NT2/D1 (cell line): ENCODE measurements at regions not wholly inside any gene's neighbourhood (a gene's known extent, or its start where the extent isn't known, plus 50 kb on each side); places are given as distances from the start of the nearest gene placed in this dataset.

Experiments used
- DNase-seq: peaks from one replicate; pipeline ENCODE4 v3.0.0-alpha.2; 2011; ENCODE audit warnings: low read depth, low spot score
- H3K27me3 ChIP-seq: 2 replicates; pipeline ENCODE4 v1.6.0; 2011; ENCODE audit warnings: mild to moderate bottlenecking; ENCODE audit not compliant: insufficient read length, insufficient read depth
- H3K36me3 ChIP-seq: 2 replicates; pipeline ENCODE4 v1.6.1; 2011; ENCODE audit warnings: mild to moderate bottlenecking, low read length, mixed read lengths; ENCODE audit not compliant: insufficient read depth, insufficient read length
- H3K4me1 ChIP-seq: 2 replicates; pipeline ENCODE4 v1.5.1; 2011; ENCODE audit not compliant: insufficient read depth, insufficient read length
- H3K4me3 ChIP-seq: 2 replicates; pipeline ENCODE4 v1.5.1; 2011; ENCODE audit warnings: low read depth; ENCODE audit not compliant: insufficient read length
- H3K9ac ChIP-seq: 2 replicates; pipeline ENCODE4 v1.6.0; 2011; ENCODE audit warnings: low read depth; ENCODE audit not compliant: insufficient read length
- H3K9me3 ChIP-seq: 2 replicates; pipeline ENCODE4 v1.5.1; 2011; ENCODE audit warnings: mild to moderate bottlenecking, low read length; ENCODE audit not compliant: insufficient read depth
- SUZ12 ChIP-seq: IDR thresholded peaks from 2 replicates; pipeline ENCODE4 v1.6.1; 2011; ENCODE audit not compliant: insufficient read length, insufficient read depth; ENCODE audit errors: extremely low read depth
- YY1 ChIP-seq: IDR thresholded peaks from 2 replicates; pipeline ENCODE4 v1.6.1; 2011; ENCODE audit not compliant: insufficient read length, insufficient read depth
- ZNF274 ChIP-seq: IDR thresholded peaks from 2 replicates; pipeline ENCODE4 v1.6.1; 2011; ENCODE audit warnings: mild to moderate bottlenecking, low read depth, low read length

GRCh38 chr5:158164296-158165047, 305.5 kb upstream of the CLINT1 start:
- no peak overlapping the region for H3K9ac ChIP-seq
- H3K4me1 ChIP-seq = no peaks in the 10 kb centered on the region
- H3K36me3 ChIP-seq = no peaks in the 10 kb centered on the region
- no peak for DNase-seq
- H3K9me3 ChIP-seq = no peaks in the 10 kb centered on the region
- H3K27me3 ChIP-seq = no peaks in the 10 kb centered on the region
- TF ChIP-seq ZNF274 (no peak), YY1 (no peak), SUZ12 (no peak)
- H3K4me3 ChIP-seq = no peak overlapping the region

- no peak overlapping the region for H3K4me3 ChIP-seq
- no peaks in the 10 kb centered on the region for H3K9me3 ChIP-seq
- H3K9ac ChIP-seq = no peak overlapping the region
- H3K4me1 ChIP-seq = no peaks in the 10 kb centered on the region
- DNase-seq = no peak
- no peak for TF ChIP-seq SUZ12
- TF ChIP-seq ZNF274 = no peak
- TF ChIP-seq YY1 = no peak
- no peaks in the 10 kb centered on the region for H3K36me3 ChIP-seq
- H3K27me3 ChIP-seq = no peaks in the 10 kb centered on the region
These were observed 304.7 kb upstream of the CLINT1 start for GRCh38 chr5:158163451-158164295.

- H3K4me1 ChIP-seq = no peaks in the 10 kb centered on the region
- TF ChIP-seq YY1 (no peak), SUZ12 (no peak), ZNF274 (no peak)
- H3K4me3 ChIP-seq = no peak overlapping the region
- no peaks in the 10 kb centered on the region for H3K9me3 ChIP-seq
- DNase-seq = no peak
- H3K36me3 ChIP-seq = no peaks in the 10 kb centered on the region
- no peaks in the 10 kb centered on the region for H3K27me3 ChIP-seq
- no peak overlapping the region for H3K9ac ChIP-seq
These were observed 303.6 kb upstream of the CLINT1 start for GRCh38 chr5:158162479-158163034.

GRCh38 chr5:158162026-158162425, 303.1 kb upstream of the CLINT1 start:
- no peak for DNase-seq
- Histone ChIP-seq H3K4me1 (no peaks in the 10 kb centered on the region), H3K4me3 (no peak overlapping the region), H3K27me3 (no peaks in the 10 kb centered on the region), H3K36me3 (no peaks in the 10 kb centered on the region), H3K9me3 (no peaks in the 10 kb centered on the region), H3K9ac (no peak overlapping the region)
- TF ChIP-seq ZNF274 = no peak
- no peak for TF ChIP-seq YY1
- no peak for TF ChIP-seq SUZ12

GRCh38 chr5:158159621-158160020, 300.7 kb upstream of the CLINT1 start:
- H3K4me3 ChIP-seq = no peak overlapping the region

GRCh38 chr5:158155811-158156505, 297.0 kb upstream of the CLINT1 start:
- Histone ChIP-seq H3K9ac (no peak overlapping the region), H3K9me3 (no peaks in the 10 kb centered on the region), H3K4me3 (no peak overlapping the region), H3K27me3 (no peaks in the 10 kb centered on the region), H3K4me1 (no peaks in the 10 kb centered on the region), H3K36me3 (no peaks in the 10 kb centered on the region)
- TF ChIP-seq YY1 (no peak), ZNF274 (no peak), SUZ12 (no peak)
- DNase-seq = no peak

More at GRCh38 chr5:158159621-158160020, 300.7 kb upstream of the CLINT1 start:
- TF ChIP-seq ZNF274 = no peak
- no peak for TF ChIP-seq SUZ12
- TF ChIP-seq YY1 = no peak
- H3K36me3 ChIP-seq = no peaks in the 10 kb centered on the region
- no peaks in the 10 kb centered on the region for H3K9me3 ChIP-seq
- no peak for DNase-seq
- H3K27me3 ChIP-seq = no peaks in the 10 kb centered on the region
- H3K9ac ChIP-seq = no peak overlapping the region
- no peaks in the 10 kb centered on the region for H3K4me1 ChIP-seq
